ENCODE measurements at regions not wholly inside any gene's neighbourhood (a gene's known extent, or its start where the extent isn't known, plus 50 kb on each side); places are given as distances from the start of the nearest gene placed in this dataset.

DNA sequence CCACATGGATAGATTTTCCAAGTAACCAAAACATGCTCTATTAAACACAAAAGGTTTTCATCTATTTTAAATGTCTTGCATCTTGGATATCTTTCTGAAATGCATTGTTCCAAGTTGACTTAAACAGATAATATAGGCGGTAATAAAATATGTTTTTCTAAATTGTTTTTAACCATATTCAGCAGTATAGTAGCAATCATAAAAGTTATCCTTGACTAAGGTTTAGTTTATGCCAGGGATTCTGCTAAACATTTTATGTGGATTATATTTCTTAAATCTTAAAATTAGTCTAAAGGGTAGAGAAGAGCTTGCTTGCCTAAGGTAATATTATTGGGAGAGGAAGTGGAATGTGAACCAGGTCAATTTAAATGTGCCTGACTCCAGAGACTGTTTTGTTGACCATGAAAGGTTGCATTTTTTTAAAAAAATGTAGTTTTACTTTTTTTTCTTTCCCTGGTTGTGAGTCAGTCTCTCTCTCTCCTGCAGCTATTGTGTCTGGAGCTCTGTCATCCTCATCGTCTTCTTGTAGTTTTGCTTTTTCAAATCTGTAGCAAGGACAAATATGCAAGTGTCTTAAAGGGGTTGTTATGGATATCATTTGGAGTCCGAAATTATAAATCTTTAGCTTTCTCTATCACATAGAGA is 309.1 kb upstream of the COL3A1 start:
- Mint-ChIP-seq H3K9me3 (no peaks in the 10 kb centered on the region), H3K27me3 (ENCODE audit: low read depth) (no peaks in the 10 kb centered on the region), H3K4me3 (no peak overlapping the region), H3K27ac (no peak overlapping the region), H3K4me1 (peaks cover 6% of the 10 kb centered on the region), H3K36me3 (no peaks in the 10 kb centered on the region)
- CTCF ChIA-PET: interaction anchor here (0.9 kb wide), 1 partner anchor 141 kb away, joined by 3 read pairs; no protein-coding TSS in a partner anchor
- DNase-seq (ENCODE audit: low spot score) (no peak), ATAC-seq (no peak)
- TF ChIP-seq CREM (CRISPR knock-in tag; IDR thresholded peaks at IDR 0.05): no peak
- TF ChIP-seq SMAD3 (CRISPR knock-in tag; IDR thresholded peaks at IDR 0.05; ENCODE audit: borderline replicate concordance): no peak
- no peak for TF ChIP-seq SP1 (CRISPR knock-in tag; conservative IDR thresholded peaks at IDR 0.05)
- TF ChIP-seq ZNF416 (CRISPR knock-in tag; IDR thresholded peaks at IDR 0.05): no peak
- TF ChIP-seq, protein P1, sequence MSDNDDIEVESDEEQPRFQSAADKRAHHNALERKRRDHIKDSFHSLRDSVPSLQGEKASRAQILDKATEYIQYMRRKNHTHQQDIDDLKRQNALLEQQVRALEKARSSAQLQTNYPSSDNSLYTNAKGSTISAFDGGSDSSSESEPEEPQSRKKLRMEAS (CRISPR knock-in tag; IDR thresholded peaks at IDR 0.05): no peak
- TF ChIP-seq MXD4 (CRISPR knock-in tag; IDR thresholded peaks at IDR 0.05; ENCODE audit: borderline replicate concordance): no peak
- TF ChIP-seq, protein P2, sequence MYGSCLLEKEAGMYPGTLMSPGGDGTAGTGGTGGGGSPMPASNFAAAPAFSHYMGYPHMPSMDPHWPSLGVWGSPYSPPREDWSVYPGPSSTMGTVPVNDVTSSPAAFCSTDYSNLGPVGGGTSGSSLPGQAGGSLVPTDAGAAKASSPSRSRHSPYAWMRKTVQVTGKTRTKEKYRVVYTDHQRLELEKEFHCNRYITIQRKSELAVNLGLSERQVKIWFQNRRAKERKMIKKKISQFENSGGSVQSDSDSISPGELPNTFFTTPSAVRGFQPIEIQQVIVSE (CRISPR knock-in tag; IDR thresholded peaks at IDR 0.05; ENCODE audit: borderline replicate concordance): no peak
- no peak for TF ChIP-seq FOXP1 (CRISPR knock-in tag; IDR thresholded peaks at IDR 0.05; ENCODE audit: borderline replicate concordance)
- TF ChIP-seq, protein P3, sequence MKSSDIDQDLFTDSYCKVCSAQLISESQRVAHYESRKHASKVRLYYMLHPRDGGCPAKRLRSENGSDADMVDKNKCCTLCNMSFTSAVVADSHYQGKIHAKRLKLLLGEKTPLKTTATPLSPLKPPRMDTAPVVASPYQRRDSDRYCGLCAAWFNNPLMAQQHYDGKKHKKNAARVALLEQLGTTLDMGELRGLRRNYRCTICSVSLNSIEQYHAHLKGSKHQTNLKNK (CRISPR knock-in tag; IDR thresholded peaks at IDR 0.05): no peak
- TF ChIP-seq, protein P4, sequence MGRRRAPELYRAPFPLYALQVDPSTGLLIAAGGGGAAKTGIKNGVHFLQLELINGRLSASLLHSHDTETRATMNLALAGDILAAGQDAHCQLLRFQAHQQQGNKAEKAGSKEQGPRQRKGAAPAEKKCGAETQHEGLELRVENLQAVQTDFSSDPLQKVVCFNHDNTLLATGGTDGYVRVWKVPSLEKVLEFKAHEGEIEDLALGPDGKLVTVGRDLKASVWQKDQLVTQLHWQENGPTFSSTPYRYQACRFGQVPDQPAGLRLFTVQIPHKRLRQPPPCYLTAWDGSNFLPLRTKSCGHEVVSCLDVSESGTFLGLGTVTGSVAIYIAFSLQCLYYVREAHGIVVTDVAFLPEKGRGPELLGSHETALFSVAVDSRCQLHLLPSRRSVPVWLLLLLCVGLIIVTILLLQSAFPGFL (CRISPR knock-in tag; IDR thresholded peaks at IDR 0.05; ENCODE audit: borderline replicate concordance): no peak
- TF ChIP-seq OVOL2 (CRISPR knock-in tag; IDR thresholded peaks at IDR 0.05; ENCODE audit: borderline replicate concordance): no peak
- TF ChIP-seq, protein P5, sequence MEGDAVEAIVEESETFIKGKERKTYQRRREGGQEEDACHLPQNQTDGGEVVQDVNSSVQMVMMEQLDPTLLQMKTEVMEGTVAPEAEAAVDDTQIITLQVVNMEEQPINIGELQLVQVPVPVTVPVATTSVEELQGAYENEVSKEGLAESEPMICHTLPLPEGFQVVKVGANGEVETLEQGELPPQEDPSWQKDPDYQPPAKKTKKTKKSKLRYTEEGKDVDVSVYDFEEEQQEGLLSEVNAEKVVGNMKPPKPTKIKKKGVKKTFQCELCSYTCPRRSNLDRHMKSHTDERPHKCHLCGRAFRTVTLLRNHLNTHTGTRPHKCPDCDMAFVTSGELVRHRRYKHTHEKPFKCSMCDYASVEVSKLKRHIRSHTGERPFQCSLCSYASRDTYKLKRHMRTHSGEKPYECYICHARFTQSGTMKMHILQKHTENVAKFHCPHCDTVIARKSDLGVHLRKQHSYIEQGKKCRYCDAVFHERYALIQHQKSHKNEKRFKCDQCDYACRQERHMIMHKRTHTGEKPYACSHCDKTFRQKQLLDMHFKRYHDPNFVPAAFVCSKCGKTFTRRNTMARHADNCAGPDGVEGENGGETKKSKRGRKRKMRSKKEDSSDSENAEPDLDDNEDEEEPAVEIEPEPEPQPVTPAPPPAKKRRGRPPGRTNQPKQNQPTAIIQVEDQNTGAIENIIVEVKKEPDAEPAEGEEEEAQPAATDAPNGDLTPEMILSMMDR (IDR thresholded peaks at IDR 0.05): no peak
- TF ChIP-seq, protein P6, sequence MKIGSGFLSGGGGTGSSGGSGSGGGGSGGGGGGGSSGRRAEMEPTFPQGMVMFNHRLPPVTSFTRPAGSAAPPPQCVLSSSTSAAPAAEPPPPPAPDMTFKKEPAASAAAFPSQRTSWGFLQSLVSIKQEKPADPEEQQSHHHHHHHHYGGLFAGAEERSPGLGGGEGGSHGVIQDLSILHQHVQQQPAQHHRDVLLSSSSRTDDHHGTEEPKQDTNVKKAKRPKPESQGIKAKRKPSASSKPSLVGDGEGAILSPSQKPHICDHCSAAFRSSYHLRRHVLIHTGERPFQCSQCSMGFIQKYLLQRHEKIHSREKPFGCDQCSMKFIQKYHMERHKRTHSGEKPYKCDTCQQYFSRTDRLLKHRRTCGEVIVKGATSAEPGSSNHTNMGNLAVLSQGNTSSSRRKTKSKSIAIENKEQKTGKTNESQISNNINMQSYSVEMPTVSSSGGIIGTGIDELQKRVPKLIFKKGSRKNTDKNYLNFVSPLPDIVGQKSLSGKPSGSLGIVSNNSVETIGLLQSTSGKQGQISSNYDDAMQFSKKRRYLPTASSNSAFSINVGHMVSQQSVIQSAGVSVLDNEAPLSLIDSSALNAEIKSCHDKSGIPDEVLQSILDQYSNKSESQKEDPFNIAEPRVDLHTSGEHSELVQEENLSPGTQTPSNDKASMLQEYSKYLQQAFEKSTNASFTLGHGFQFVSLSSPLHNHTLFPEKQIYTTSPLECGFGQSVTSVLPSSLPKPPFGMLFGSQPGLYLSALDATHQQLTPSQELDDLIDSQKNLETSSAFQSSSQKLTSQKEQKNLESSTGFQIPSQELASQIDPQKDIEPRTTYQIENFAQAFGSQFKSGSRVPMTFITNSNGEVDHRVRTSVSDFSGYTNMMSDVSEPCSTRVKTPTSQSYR (CRISPR knock-in tag; IDR thresholded peaks at IDR 0.05): no peak
- TF ChIP-seq SMAD4 (CRISPR knock-in tag; IDR thresholded peaks at IDR 0.05): no peak
- TF ChIP-seq TEAD1 (CRISPR knock-in tag; IDR thresholded peaks at IDR 0.05): no peak
- TF ChIP-seq, protein P7, sequence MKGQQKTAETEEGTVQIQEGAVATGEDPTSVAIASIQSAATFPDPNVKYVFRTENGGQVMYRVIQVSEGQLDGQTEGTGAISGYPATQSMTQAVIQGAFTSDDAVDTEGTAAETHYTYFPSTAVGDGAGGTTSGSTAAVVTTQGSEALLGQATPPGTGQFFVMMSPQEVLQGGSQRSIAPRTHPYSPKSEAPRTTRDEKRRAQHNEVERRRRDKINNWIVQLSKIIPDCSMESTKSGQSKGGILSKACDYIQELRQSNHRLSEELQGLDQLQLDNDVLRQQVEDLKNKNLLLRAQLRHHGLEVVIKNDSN (CRISPR knock-in tag; IDR thresholded peaks at IDR 0.05): no peak
- TF ChIP-seq, protein P8, sequence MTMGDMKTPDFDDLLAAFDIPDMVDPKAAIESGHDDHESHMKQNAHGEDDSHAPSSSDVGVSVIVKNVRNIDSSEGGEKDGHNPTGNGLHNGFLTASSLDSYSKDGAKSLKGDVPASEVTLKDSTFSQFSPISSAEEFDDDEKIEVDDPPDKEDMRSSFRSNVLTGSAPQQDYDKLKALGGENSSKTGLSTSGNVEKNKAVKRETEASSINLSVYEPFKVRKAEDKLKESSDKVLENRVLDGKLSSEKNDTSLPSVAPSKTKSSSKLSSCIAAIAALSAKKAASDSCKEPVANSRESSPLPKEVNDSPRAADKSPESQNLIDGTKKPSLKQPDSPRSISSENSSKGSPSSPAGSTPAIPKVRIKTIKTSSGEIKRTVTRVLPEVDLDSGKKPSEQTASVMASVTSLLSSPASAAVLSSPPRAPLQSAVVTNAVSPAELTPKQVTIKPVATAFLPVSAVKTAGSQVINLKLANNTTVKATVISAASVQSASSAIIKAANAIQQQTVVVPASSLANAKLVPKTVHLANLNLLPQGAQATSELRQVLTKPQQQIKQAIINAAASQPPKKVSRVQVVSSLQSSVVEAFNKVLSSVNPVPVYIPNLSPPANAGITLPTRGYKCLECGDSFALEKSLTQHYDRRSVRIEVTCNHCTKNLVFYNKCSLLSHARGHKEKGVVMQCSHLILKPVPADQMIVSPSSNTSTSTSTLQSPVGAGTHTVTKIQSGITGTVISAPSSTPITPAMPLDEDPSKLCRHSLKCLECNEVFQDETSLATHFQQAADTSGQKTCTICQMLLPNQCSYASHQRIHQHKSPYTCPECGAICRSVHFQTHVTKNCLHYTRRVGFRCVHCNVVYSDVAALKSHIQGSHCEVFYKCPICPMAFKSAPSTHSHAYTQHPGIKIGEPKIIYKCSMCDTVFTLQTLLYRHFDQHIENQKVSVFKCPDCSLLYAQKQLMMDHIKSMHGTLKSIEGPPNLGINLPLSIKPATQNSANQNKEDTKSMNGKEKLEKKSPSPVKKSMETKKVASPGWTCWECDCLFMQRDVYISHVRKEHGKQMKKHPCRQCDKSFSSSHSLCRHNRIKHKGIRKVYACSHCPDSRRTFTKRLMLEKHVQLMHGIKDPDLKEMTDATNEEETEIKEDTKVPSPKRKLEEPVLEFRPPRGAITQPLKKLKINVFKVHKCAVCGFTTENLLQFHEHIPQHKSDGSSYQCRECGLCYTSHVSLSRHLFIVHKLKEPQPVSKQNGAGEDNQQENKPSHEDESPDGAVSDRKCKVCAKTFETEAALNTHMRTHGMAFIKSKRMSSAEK (CRISPR knock-in tag; IDR thresholded peaks at IDR 0.05; ENCODE audit: borderline replicate concordance): no peak
- POLR2A ChIA-PET: no interaction called here

Measured in WTC11 (cell line).